ENCODE measurements at regions not wholly inside any gene's neighbourhood (a gene's known extent, or its start where the extent isn't known, plus 50 kb on each side); places are given as distances from the start of the nearest gene placed in this dataset.

GRCh38 chr16:13756411-13757140, 163.4 kb upstream of the ERCC4 start:
- no peak for DNase-seq

GRCh38 chr16:13766334-13766733, 153.6 kb upstream of the ERCC4 start:
- no peak for DNase-seq

- no peak for DNase-seq
These were observed 152.7 kb upstream of the ERCC4 start for GRCh38 chr16:13767215-13767614.

GRCh38 chr16:13768471-13768870, 151.5 kb upstream of the ERCC4 start:
- no peak for DNase-seq

- DNase-seq: no peak
These were observed 149.5 kb upstream of the ERCC4 start for GRCh38 chr16:13770436-13770835.

- DNase-seq: no peak
These were observed 147.2 kb upstream of the ERCC4 start for GRCh38 chr16:13772782-13773181.

GRCh38 chr16:13779676-13780075, 140.3 kb upstream of the ERCC4 start:
- DNase-seq: no peak

- no peak for DNase-seq
These were observed 139.4 kb upstream of the ERCC4 start for GRCh38 chr16:13780406-13781168.

- no peak for DNase-seq
These were observed 138.8 kb upstream of the ERCC4 start for GRCh38 chr16:13781169-13781564.

- DNase-seq: no peak
These were observed 138.2 kb upstream of the ERCC4 start for GRCh38 chr16:13781575-13782338.

GRCh38 chr16:13791095-13791494, 128.9 kb upstream of the ERCC4 start:
- no peak for DNase-seq

GRCh38 chr16:13793841-13794409, 126.0 kb upstream of the ERCC4 start:
- DNase-seq: no peak

- DNase-seq: no peak
These were observed 124.8 kb upstream of the ERCC4 start for GRCh38 chr16:13795131-13795530.

GRCh38 chr16:13797718-13798117, 122.2 kb upstream of the ERCC4 start:
- no peak for DNase-seq

GRCh38 chr16:13798211-13798610, 121.7 kb upstream of the ERCC4 start:
- DNase-seq: no peak

- no peak for DNase-seq
These were observed 116.0 kb upstream of the ERCC4 start for GRCh38 chr16:13803974-13804373.

GRCh38 chr16:13805951-13806350, 114.0 kb upstream of the ERCC4 start:
- no peak for DNase-seq

GRCh38 chr16:13806671-13807070, 113.3 kb upstream of the ERCC4 start:
- no peak for DNase-seq

- DNase-seq: no peak
These were observed 111.9 kb upstream of the ERCC4 start for GRCh38 chr16:13808102-13808501.

GRCh38 chr16:13809765-13810164, 110.2 kb upstream of the ERCC4 start:
- no peak for DNase-seq

- no peak for DNase-seq
These were observed 108.1 kb upstream of the ERCC4 start for GRCh38 chr16:13811834-13812233.

GRCh38 chr16:13816701-13817100, 103.3 kb upstream of the ERCC4 start:
- DNase-seq: no peak

GRCh38 chr16:13823501-13823900, 96.5 kb upstream of the ERCC4 start:
- no peak for DNase-seq
